Left lung (tissue), 4 donors: ENCODE measurements at regions not wholly inside any gene's neighbourhood (a gene's known extent, or its start where the extent isn't known, plus 50 kb on each side); places are given as distances from the start of the nearest gene placed in this dataset.

Source experiments
- ATAC-seq: fragments of 200-7000 bp; cut with Tn5 transposase; one replicate; pipeline ENCODE4 v1.9.1; 2020; ENCODE audit warnings: moderate library complexity
- DNase-seq, 4 donors: peaks; one replicate each; pipeline ENCODE4 v3.0.0-alpha.2; 2013 to 2020
- H3K27ac ChIP-seq, 2 donors: fragments of 200-600 bp; sonication (generic) in 1 of 2; one replicate each; pipeline versions ENCODE4 v1.5.0 to v1.8.0; 2020 to 2021
- H3K27me3 ChIP-seq, 2 donors: fragments of 200-600 bp; sonication (generic) in 1 of 2; one replicate each; pipeline versions ENCODE4 v1.5.0 to v1.8.0; 2020 to 2021
- H3K36me3 ChIP-seq, 2 donors: fragments of 200-600 bp; sonication (generic) in 1 of 2; one replicate each; pipeline versions ENCODE4 v1.5.0 to v1.8.0; 2020 to 2021
- H3K4me1 ChIP-seq, 2 donors: fragments of 200-600 bp; one replicate each; pipeline ENCODE4 v1.8.0; 2021
- H3K4me3 ChIP-seq, 2 donors: fragments of 200-600 bp; sonication (generic) in 1 of 2; one replicate each; pipeline versions ENCODE4 v1.5.0 to v1.8.0; 2020 to 2021; ENCODE audit warnings: mild to moderate bottlenecking in 1 of 2
- H3K9me3 ChIP-seq, 2 donors: fragments of 200-600 bp; sonication (generic) in 1 of 2; one replicate each; pipeline versions ENCODE4 v1.5.0 to v1.8.0; 2020 to 2021
- CTCF ChIP-seq, 2 donors: fragments of 200-600 bp; sonication (generic) in 1 of 2; IDR thresholded peaks; one replicate each; pipeline versions ENCODE4 v1.5.0 to v1.8.0; 2021; ENCODE audit warnings: antibody characterized with exemption in 2 of 2
- intact Hi-C, 2 donors: fragments of 100-400 bp; cut with DNase I; formaldehyde crosslinking; loops; one replicate each; pipeline versions ENCODE4 v1.11.2 to v1.14.2; 2022
- donor health status: DM: no; HTN: yes; CAD: no.
- donor health status: DM: no; HTN: no; CAD: no.

GRCh38 chr10:117698809-117699208, 156.3 kb downstream of the EMX2 start:
- Histone ChIP-seq H3K4me1 (no peaks in the 10 kb centered on the region), H3K4me3 (no peak overlapping the region), H3K36me3 (no peaks in the 10 kb centered on the region), H3K9me3 (no peaks in the 10 kb centered on the region), H3K27ac (no peak overlapping the region), H3K27me3 (peaks cover 0 to 26% of the 10 kb centered on the region in 2 donors)
- TF ChIP-seq CTCF (IDR thresholded peaks at IDR 0.05) = no peak
- ATAC-seq (no peak), DNase-seq (no peak)
- intact Hi-C loops = no loop called here

- no peaks in the 10 kb centered on the region for H3K36me3 ChIP-seq
- no peaks in the 10 kb centered on the region for H3K4me1 ChIP-seq
- TF ChIP-seq CTCF (IDR thresholded peaks at IDR 0.05) = no peak
- intact Hi-C loops = no loop called here
- no peaks in the 10 kb centered on the region for H3K9me3 ChIP-seq
- peaks cover 0 to 19% of the 10 kb centered on the region in 2 donors for H3K27me3 ChIP-seq
- DNase-seq (no peak), ATAC-seq (no peak)
- no peak overlapping the region for H3K27ac ChIP-seq
- no peak overlapping the region for H3K4me3 ChIP-seq
These were observed 157.0 kb downstream of the EMX2 start for GRCh38 chr10:117699436-117700075.

- ATAC-seq = no peak
These were observed 167.7 kb downstream of the EMX2 start for GRCh38 chr10:117710181-117710798.

GRCh38 chr10:117716889-117717288, 174.3 kb downstream of the EMX2 start:
- DNase-seq (no peak), ATAC-seq (no peak)
- Histone ChIP-seq H3K9me3 (no peaks in the 10 kb centered on the region), H3K27ac (no peak overlapping the region), H3K4me1 (no peaks in the 10 kb centered on the region), H3K36me3 (no peaks in the 10 kb centered on the region), H3K4me3 (no peak overlapping the region), H3K27me3 (peaks cover 0 to 24% of the 10 kb centered on the region in 2 donors)
- intact Hi-C loops = no loop called here
- TF ChIP-seq CTCF (IDR thresholded peaks at IDR 0.05) = no peak

More at GRCh38 chr10:117710181-117710798, 167.7 kb downstream of the EMX2 start:
- no peak for DNase-seq
- no peak for TF ChIP-seq CTCF (IDR thresholded peaks at IDR 0.05)
- Histone ChIP-seq H3K4me3 (no peak overlapping the region), H3K4me1 (no peaks in the 10 kb centered on the region), H3K27ac (no peak overlapping the region), H3K27me3 (no peaks in the 10 kb centered on the region), H3K9me3 (no peaks in the 10 kb centered on the region), H3K36me3 (no peaks in the 10 kb centered on the region)
- intact Hi-C loops = no loop called here

- DNase-seq = no peak
- no peak overlapping the region for H3K27ac ChIP-seq
- no peak for ATAC-seq
- no peaks in the 10 kb centered on the region for H3K36me3 ChIP-seq
- intact Hi-C loops = no loop called here
- TF ChIP-seq CTCF (IDR thresholded peaks at IDR 0.05) = no peak
- H3K4me1 ChIP-seq = no peaks in the 10 kb centered on the region
- peaks cover 0 to 43% of the 10 kb centered on the region in 2 donors for H3K27me3 ChIP-seq
- no peak overlapping the region for H3K4me3 ChIP-seq
- no peaks in the 10 kb centered on the region for H3K9me3 ChIP-seq
These were observed 176.7 kb downstream of the EMX2 start for GRCh38 chr10:117718986-117719920.
